Left lung (tissue), 4 donors: ENCODE measurements at regions not wholly inside any gene's neighbourhood (a gene's known extent, or its start where the extent isn't known, plus 50 kb on each side); places are given as distances from the start of the nearest gene placed in this dataset.

Experiments
- ATAC-seq: fragments of 200-7000 bp; cut with Tn5 transposase; one replicate; pipeline ENCODE4 v1.9.1; 2020; ENCODE audit warnings: moderate library complexity
- DNase-seq, 4 donors: peaks; one replicate each; pipeline ENCODE4 v3.0.0-alpha.2; 2013 to 2020
- H3K27ac ChIP-seq, 2 donors: fragments of 200-600 bp; sonication (generic) in 1 of 2; one replicate each; pipeline versions ENCODE4 v1.5.0 to v1.8.0; 2020 to 2021
- H3K27me3 ChIP-seq, 2 donors: fragments of 200-600 bp; sonication (generic) in 1 of 2; one replicate each; pipeline versions ENCODE4 v1.5.0 to v1.8.0; 2020 to 2021
- H3K36me3 ChIP-seq, 2 donors: fragments of 200-600 bp; sonication (generic) in 1 of 2; one replicate each; pipeline versions ENCODE4 v1.5.0 to v1.8.0; 2020 to 2021
- H3K4me1 ChIP-seq, 2 donors: fragments of 200-600 bp; one replicate each; pipeline ENCODE4 v1.8.0; 2021
- H3K4me3 ChIP-seq, 2 donors: fragments of 200-600 bp; sonication (generic) in 1 of 2; one replicate each; pipeline versions ENCODE4 v1.5.0 to v1.8.0; 2020 to 2021; ENCODE audit warnings: mild to moderate bottlenecking in 1 of 2
- H3K9me3 ChIP-seq, 2 donors: fragments of 200-600 bp; sonication (generic) in 1 of 2; one replicate each; pipeline versions ENCODE4 v1.5.0 to v1.8.0; 2020 to 2021
- CTCF ChIP-seq, 2 donors: fragments of 200-600 bp; sonication (generic) in 1 of 2; IDR thresholded peaks; one replicate each; pipeline versions ENCODE4 v1.5.0 to v1.8.0; 2021; ENCODE audit warnings: antibody characterized with exemption in 2 of 2
- intact Hi-C, 2 donors: fragments of 100-400 bp; cut with DNase I; formaldehyde crosslinking; loops; one replicate each; pipeline versions ENCODE4 v1.11.2 to v1.14.2; 2022
- donor health status: DM: no; HTN: yes; CAD: no.
- donor health status: DM: no; HTN: no; CAD: no.

GRCh38 chr3:84547207-84547606 lies 411.6 kb upstream of the CADM2 start:
- Histone ChIP-seq H3K9me3 (no peaks in the 10 kb centered on the region), H3K36me3 (no peaks in the 10 kb centered on the region), H3K4me3 (no peak overlapping the region), H3K27ac (no peak overlapping the region), H3K4me1 (no peaks in the 10 kb centered on the region), H3K27me3 (no peaks in the 10 kb centered on the region)
- DNase-seq (no peak), ATAC-seq (no peak)
- TF ChIP-seq CTCF (IDR thresholded peaks at IDR 0.05) = no peak
- intact Hi-C loops = loop anchor here in 1 of 2 donors (10.0 kb wide), 1 partner anchor 1028 kb away; no protein-coding TSS in a partner anchor

GRCh38 chr3:84547971-84548970 lies 410.5 kb upstream of the CADM2 start:
- intact Hi-C loops = loop anchor here in 1 of 2 donors (10.0 kb wide), 1 partner anchor 1027 kb away; no protein-coding TSS in a partner anchor
- peak; percentile 97 for ATAC-seq
- no peak overlapping the region for H3K27ac ChIP-seq
- H3K27me3 ChIP-seq = no peaks in the 10 kb centered on the region
- TF ChIP-seq CTCF (IDR thresholded peaks at IDR 0.05) = peak in 1 of 2 donors; percentile 45
- no peak overlapping the region for H3K4me3 ChIP-seq
- H3K9me3 ChIP-seq = no peaks in the 10 kb centered on the region
- peak in 1 of 4 donors; percentile 18 for DNase-seq
- no peaks in the 10 kb centered on the region for H3K36me3 ChIP-seq
- H3K4me1 ChIP-seq = no peaks in the 10 kb centered on the region

GRCh38 chr3:84555629-84556028 lies 403.2 kb upstream of the CADM2 start:
- H3K27ac ChIP-seq = no peak overlapping the region
- no peaks in the 10 kb centered on the region for H3K27me3 ChIP-seq
- ATAC-seq (no peak), DNase-seq (no peak)
- H3K4me1 ChIP-seq = no peaks in the 10 kb centered on the region
- intact Hi-C loops = no loop called here
- no peaks in the 10 kb centered on the region for H3K36me3 ChIP-seq
- H3K9me3 ChIP-seq = no peaks in the 10 kb centered on the region
- no peak overlapping the region for H3K4me3 ChIP-seq
- no peak for TF ChIP-seq CTCF (IDR thresholded peaks at IDR 0.05)

GRCh38 chr3:84566256-84566655 lies 392.5 kb upstream of the CADM2 start:
- no peak overlapping the region for H3K27ac ChIP-seq
- H3K4me3 ChIP-seq = no peak overlapping the region
- intact Hi-C loops = no loop called here
- DNase-seq (no peak), ATAC-seq (no peak)
- H3K4me1 ChIP-seq = no peaks in the 10 kb centered on the region
- no peaks in the 10 kb centered on the region for H3K27me3 ChIP-seq
- H3K36me3 ChIP-seq = no peaks in the 10 kb centered on the region
- no peaks in the 10 kb centered on the region for H3K9me3 ChIP-seq
- TF ChIP-seq CTCF (IDR thresholded peaks at IDR 0.05) = no peak

- intact Hi-C loops = no loop called here
- H3K4me3 ChIP-seq = no peak overlapping the region
- TF ChIP-seq CTCF (IDR thresholded peaks at IDR 0.05) = no peak
- no peak for DNase-seq
- no peaks in the 10 kb centered on the region for H3K27me3 ChIP-seq
- H3K9me3 ChIP-seq = no peaks in the 10 kb centered on the region
- ATAC-seq = no peak
- H3K4me1 ChIP-seq = no peaks in the 10 kb centered on the region
- no peak overlapping the region for H3K27ac ChIP-seq
- H3K36me3 ChIP-seq = no peaks in the 10 kb centered on the region
Observed at GRCh38 chr3:84567796-84568195, 391.0 kb upstream of the CADM2 start.
